ENCODE measurements at regions not wholly inside any gene's neighbourhood (a gene's known extent, or its start where the extent isn't known, plus 50 kb on each side); places are given as distances from the start of the nearest gene placed in this dataset.

DNA sequence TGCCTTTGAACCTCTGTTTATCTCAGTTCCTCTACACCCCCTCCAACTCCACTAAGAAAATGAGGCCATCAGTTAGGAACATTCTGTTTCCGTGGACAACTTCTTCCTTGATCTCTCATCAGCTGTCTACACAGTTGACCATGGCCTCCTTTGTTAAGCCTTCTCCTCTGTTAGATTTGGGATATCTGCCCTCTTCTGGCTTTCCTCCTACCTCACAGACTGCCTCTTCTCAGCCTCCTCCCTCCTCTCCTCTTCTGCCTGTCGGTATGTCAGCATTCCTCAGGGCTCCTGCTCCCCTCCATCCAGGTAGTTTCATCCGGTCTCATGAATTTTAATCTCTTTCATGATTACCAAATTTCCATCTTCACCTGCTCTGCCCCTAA is 454.9 kb downstream of the FOXO1 start:
- H3K27ac Mint-ChIP-seq, result no peak overlapping the region

DNA sequence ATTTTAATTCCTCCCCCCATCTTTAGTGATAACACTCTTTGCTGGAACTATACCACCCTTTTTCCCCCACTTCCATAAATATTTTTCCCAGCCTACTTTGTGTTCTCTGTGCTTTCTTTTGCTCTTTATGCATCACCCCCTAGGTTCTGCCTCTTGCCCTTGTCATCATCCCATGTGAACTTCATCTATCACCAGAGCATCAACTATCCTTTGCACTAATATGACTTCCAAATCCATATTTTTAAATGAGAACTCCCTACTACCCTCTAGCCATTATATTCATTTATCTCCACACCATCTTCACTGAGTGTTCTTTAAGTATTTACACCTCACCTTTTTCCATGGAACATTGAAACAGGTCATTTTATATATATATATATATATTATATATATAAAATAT is 452.7 kb downstream of the FOXO1 start:
- no peak for DNase-seq
- Mint-ChIP-seq H3K27ac (no peak overlapping the region), H3K4me1 (peaks cover 34% of the 10 kb centered on the region), H3K27me3 (no peaks in the 10 kb centered on the region), H3K9me3 (peaks cover 23% of the 10 kb centered on the region), H3K4me3 (no peak overlapping the region), H3K36me3 (ENCODE audit: low read depth) (peaks cover 6% of the 10 kb centered on the region)
- ATAC-seq, result no peak

More for the DNA sequence above, 454.9 kb downstream of the FOXO1 start:
- Mint-ChIP-seq H3K4me1 (peaks cover 43% of the 10 kb centered on the region), H3K9me3 (peaks cover 26% of the 10 kb centered on the region), H3K27me3 (no peaks in the 10 kb centered on the region), H3K4me3 (no peak overlapping the region), H3K36me3 (ENCODE audit: low read depth) (peaks cover 2% of the 10 kb centered on the region)
- ATAC-seq, result no peak
- DNase-seq, result no peak

DNA sequence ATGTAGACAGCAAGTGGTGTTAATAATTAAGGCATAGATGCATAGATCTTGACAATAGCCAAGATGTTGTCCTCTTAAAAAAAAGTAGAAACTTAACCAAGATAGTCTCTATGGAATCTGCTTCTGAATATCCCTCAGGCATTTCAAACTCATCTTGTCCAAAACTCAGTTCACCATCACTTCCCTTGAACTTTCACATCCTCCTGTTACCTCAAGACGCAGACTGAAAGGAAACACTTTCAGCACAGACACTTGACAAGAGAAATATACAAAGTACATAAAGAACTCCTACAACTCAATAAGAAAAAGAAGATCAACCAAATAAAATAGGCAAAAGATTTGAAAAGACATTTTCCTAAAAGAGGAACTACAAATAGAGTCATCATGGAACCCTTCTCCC is 451.1 kb downstream of the FOXO1 start:
- Mint-ChIP-seq H3K36me3 (ENCODE audit: low read depth) (peaks cover 6% of the 10 kb centered on the region), H3K4me3 (no peak overlapping the region), H3K27ac (no peak overlapping the region), H3K27me3 (no peaks in the 10 kb centered on the region), H3K4me1 (peaks cover 37% of the 10 kb centered on the region), H3K9me3 (peaks cover 23% of the 10 kb centered on the region)
- ATAC-seq, result no peak
- DNase-seq, result no peak

DNA sequence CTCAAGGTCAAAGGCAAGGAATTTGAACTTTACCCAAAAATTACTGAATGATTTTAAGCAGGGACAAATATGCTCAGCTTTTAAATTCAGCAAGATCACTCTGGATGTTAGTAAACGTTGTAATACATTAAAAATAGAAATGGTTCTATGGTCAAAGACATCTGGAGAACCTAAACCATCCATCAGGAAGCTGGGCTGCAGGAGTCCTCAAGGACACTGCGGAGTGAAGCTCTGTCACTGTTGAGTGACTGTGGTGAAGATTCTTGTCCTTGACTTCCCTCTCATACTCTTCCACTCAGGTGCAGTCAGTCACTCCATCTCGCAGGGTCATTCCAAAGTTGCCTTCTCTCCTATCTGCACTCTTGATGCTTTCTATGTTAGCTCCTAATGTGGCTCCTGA is 450.7 kb downstream of the FOXO1 start:
- no peaks in the 10 kb centered on the region for H3K27me3 Mint-ChIP-seq

DNA sequence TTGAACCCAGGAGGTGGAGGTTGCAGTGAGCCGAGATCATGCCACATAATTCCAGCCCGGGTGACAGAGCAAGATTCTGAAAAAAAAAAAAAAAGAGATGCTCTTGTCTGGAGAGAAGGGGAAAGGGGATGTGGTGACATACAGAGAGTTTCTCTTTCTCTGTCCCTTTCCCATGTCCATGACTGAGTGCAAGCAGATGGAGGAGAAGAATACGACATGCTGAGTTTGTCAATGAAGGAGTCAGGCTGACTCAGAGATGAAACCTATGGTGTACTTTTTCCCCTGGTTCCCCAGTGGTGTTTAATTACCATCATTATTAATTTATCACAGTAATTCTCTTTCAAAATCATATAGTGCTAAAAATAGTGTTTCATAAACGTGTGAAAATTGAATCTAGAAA is 448.8 kb downstream of the FOXO1 start:
- Mint-ChIP-seq H3K4me1 (peaks cover 58% of the 10 kb centered on the region), H3K27me3 (no peaks in the 10 kb centered on the region), H3K9me3 (peaks cover 13% of the 10 kb centered on the region), H3K36me3 (ENCODE audit: low read depth) (peaks cover 6% of the 10 kb centered on the region), H3K27ac (no peak overlapping the region), H3K4me3 (no peak overlapping the region)
- ATAC-seq, result no peak
- DNase-seq, result no peak

More for the DNA sequence above, 450.7 kb downstream of the FOXO1 start:
- DNase-seq (no peak), ATAC-seq (no peak)
- Mint-ChIP-seq H3K9me3 (peaks cover 23% of the 10 kb centered on the region), H3K36me3 (ENCODE audit: low read depth) (peaks cover 6% of the 10 kb centered on the region), H3K4me1 (peaks cover 41% of the 10 kb centered on the region), H3K4me3 (no peak overlapping the region), H3K27ac (no peak overlapping the region)

DNA sequence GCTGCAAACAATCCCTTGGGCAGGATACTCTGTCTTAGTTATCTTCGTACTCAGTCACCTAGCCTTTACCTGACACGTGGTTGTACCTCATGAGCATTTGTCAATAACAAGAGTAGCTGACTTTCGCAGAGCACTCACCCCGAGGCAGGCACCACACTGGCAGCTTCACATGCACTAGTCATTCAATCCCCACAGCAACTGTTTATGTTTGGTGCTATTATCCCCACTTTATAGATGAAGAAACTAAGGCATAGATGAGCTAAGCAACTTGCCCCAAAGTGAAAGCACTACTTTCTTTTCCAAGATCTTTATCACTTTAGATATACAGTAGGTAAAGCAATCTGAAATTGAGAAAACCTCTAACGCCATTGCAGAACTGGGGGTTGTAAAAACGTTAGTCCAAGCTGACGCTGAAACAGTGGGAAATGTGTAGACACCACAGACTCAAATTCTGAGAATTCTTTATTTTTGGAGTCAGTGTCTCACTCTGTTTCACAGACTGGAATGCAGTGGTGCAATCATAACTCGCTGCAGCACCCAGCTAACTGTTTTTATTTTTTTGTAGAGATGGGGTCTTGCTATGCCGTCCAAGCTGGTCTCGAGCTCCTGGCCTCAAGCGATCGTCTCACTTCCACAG is 446.0 kb downstream of the FOXO1 start:
- peaks cover 6% of the 10 kb centered on the region for H3K9me3 Mint-ChIP-seq
- H3K36me3 Mint-ChIP-seq (ENCODE audit: low read depth), result peaks cover 4% of the 10 kb centered on the region
- no peaks in the 10 kb centered on the region for H3K27me3 Mint-ChIP-seq
- H3K4me3 Mint-ChIP-seq, result peak overlapping the region; percentile 21
- H3K4me1 Mint-ChIP-seq, result peaks cover 55% of the 10 kb centered on the region
- ATAC-seq, result peak; percentile 65
- peak overlapping the region; percentile 73 for H3K27ac Mint-ChIP-seq
- DNase-seq, result no peak

DNA sequence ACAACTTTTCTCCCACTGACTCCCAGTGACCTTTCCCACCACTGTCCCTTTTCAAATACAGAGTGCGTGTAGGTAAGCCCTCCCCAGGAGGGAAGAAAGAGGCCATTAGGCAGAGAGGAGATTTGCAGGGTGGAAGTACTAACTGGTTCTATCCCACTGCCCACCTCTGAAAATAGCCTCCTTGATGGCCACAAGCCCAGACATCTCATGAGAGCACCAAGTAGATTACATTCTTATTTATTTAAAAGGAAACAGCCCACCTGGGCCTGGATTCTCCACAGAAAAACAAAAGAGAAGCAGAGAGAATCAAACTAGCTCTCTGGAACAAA is 445.3 kb downstream of the FOXO1 start:
- Mint-ChIP-seq H3K9me3 (peaks cover 6% of the 10 kb centered on the region), H3K27ac (peak overlapping the region; percentile 73), H3K27me3 (no peaks in the 10 kb centered on the region), H3K4me3 (peak overlapping the region; percentile 21), H3K36me3 (ENCODE audit: low read depth) (peaks cover 4% of the 10 kb centered on the region), H3K4me1 (peaks cover 50% of the 10 kb centered on the region)
- ATAC-seq, result no peak
- DNase-seq, result no peak

DNA sequence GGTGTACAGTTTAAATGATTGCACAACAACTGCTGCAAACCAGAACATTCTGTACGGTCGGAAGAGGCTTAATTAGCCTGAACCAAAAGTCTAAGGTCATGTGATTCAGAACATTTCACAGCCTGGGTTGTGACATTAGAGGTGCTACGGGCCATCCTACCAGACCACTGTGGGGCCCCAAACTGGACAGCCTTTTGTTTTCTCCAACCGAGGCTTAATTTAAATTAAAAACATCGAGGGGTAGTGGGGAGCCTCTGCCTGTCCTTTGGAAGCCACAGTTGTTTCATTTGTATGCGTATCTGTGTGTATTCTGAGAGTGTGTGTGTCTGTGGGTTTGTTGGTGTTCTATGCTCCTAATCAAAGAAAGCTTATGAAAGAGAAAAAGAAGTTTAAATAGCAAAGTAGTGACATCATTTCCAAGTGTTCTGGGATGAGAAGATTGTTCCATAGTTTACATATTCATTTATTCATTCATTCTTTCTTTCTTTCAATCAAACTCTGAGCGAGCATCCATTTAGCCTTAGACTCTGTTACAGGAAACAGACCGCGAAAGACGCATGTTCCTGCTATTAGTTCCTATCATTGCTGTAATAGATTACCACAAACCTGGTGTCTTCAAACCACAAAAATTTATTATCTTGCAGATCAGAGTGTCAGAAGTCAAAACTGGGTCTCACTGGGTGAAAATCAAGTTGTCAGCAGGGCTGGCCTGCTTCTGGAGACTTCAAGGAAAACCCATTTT is 444.8 kb downstream of the FOXO1 start:
- peak; percentile 68 for ATAC-seq
- H3K27ac Mint-ChIP-seq, result peak overlapping the region; percentile 73
- H3K27me3 Mint-ChIP-seq, result no peaks in the 10 kb centered on the region
- H3K4me3 Mint-ChIP-seq, result peak overlapping the region; percentile 10
- H3K36me3 Mint-ChIP-seq (ENCODE audit: low read depth), result peaks cover 4% of the 10 kb centered on the region
- no peak for DNase-seq
- peaks cover 4% of the 10 kb centered on the region for H3K9me3 Mint-ChIP-seq
- H3K4me1 Mint-ChIP-seq, result peaks cover 50% of the 10 kb centered on the region

DNA sequence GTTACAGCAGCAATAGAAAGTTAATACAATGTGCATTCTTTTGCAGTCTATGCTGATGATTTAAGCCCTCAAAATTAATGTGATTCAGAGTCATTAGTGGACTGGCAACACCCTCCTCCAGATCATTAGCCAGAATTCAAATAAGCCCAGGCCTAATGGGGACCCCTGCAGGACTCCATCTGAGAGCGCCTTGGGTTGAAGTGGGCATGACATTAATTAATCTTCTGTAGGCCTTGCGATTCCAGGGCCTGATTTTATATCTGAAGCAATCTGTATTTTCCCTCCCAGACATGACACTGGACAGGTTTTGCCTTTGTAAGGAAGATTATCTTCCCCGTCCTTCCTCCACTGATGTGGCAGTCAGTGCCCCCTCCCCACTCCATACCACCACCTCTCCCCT is 442.9 kb downstream of the FOXO1 start:
- Mint-ChIP-seq H3K27ac (no peak overlapping the region), H3K9me3 (no peaks in the 10 kb centered on the region), H3K36me3 (ENCODE audit: low read depth) (no peaks in the 10 kb centered on the region), H3K4me1 (peaks cover 38% of the 10 kb centered on the region), H3K27me3 (no peaks in the 10 kb centered on the region), H3K4me3 (no peak overlapping the region)
- DNase-seq (no peak), ATAC-seq (no peak)

DNA sequence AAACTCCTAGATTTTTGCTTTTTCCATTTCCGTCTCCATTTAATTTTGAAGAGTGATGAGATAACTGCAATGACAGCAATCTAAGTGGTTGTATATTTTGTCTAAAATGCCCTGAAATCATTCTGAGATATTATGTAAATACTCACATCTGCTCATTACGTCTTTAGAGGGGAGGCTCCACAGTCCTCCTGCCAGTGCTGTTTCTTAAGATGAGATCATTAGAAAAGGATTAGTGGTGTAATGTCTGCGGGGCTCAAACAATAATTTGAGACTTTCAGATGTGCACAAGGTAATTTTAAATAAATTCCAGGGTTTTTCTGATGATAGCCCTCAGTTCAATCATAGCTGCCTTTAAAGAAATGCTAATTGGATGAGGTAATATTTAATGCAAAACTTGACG is 437.9 kb downstream of the FOXO1 start:
- Mint-ChIP-seq H3K27ac (no peak overlapping the region), H3K27me3 (no peaks in the 10 kb centered on the region), H3K4me1 (peaks cover 21% of the 10 kb centered on the region), H3K36me3 (ENCODE audit: low read depth) (no peaks in the 10 kb centered on the region), H3K9me3 (peaks cover 5% of the 10 kb centered on the region), H3K4me3 (no peak overlapping the region)
- ATAC-seq (no peak), DNase-seq (no peak)

DNA sequence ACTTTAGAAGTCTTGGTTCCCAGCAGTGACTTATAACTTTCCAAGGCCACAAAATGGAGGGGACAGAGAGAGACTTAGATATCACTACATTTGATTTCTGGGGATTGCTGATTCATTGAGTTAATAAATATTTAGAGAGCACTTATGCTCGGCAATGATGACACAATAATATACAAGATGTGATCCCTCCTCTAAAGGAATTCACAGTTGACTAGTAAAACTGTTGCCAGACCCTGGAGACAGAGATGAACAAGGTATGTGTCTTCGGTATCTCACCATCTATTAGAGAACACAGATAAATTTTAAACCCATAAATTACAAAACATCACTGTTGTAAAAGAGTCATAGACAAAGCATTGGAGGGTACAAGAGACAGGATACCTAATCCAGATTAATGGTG is 437.5 kb downstream of the FOXO1 start:
- Mint-ChIP-seq H3K27ac (no peak overlapping the region), H3K4me1 (peaks cover 21% of the 10 kb centered on the region), H3K4me3 (no peak overlapping the region), H3K9me3 (peaks cover 5% of the 10 kb centered on the region), H3K27me3 (no peaks in the 10 kb centered on the region), H3K36me3 (ENCODE audit: low read depth) (no peaks in the 10 kb centered on the region)
- no peak for DNase-seq
- no peak for ATAC-seq

DNA sequence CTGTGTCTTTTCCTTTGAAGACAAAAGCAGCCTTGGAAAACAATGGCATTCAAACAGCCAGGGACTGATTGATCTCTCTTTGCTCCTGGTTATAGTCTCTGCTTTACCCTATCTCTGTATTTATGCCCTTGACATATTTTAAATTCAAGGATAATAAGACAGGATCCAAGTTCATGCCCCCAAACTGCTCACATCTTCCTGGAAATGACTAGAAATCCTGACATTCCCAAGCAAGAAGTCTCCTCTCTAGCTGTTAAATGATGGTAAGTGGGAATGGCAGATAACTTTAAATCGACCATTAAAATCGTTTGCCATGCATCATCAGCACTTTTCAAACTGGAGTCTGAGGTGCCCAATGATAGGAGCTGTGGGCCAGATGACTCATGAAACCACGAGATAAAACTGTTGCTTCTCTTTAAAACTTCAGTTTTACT is 435.6 kb downstream of the FOXO1 start:
- ATAC-seq (no peak), DNase-seq (no peak)
- Mint-ChIP-seq H3K4me1 (peaks cover 26% of the 10 kb centered on the region), H3K27ac (no peak overlapping the region), H3K4me3 (no peak overlapping the region), H3K27me3 (no peaks in the 10 kb centered on the region), H3K36me3 (ENCODE audit: low read depth) (no peaks in the 10 kb centered on the region), H3K9me3 (peaks cover 5% of the 10 kb centered on the region)

DNA sequence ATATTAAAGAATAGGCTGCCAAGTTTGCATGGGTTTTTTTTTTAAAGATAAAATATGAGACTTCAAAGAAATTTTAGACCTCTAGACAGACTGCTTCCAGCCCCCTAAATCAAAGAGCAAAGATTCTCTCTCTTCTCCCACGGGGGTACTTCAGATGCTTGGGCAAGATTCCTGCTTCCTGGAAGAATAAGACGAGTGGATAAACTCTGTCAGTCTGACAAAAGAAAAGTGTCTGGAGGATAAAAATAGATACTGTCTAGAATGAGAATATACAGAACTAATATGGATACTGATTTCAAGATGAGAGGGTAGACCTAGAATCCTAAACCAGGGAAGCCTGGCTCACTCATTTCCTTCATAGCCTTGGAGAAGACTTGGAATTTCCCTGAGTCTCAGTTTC is 435.1 kb downstream of the FOXO1 start:
- no peak for DNase-seq

DNA sequence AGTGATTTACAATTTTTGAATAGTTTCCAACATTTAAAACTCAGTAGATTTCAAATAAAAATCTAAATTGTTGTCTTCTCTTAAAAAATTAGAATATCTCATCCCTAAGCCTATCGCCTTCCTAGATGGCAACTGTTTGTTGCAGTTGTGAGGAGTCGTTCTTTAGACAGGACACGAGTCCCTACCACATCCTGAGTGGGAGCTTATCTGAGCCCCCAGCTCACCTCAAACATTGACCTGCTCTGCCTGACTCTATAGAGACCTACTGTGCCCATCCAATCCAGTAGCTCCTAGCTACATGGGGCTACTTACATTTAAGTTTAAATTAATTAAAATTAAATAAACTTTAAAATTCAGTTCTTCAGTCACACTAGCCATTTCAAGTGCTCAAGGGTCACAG is 434.7 kb downstream of the FOXO1 start:
- Mint-ChIP-seq H3K4me3 (no peak overlapping the region), H3K9me3 (peaks cover 5% of the 10 kb centered on the region), H3K27ac (no peak overlapping the region), H3K36me3 (ENCODE audit: low read depth) (no peaks in the 10 kb centered on the region), H3K4me1 (peaks cover 26% of the 10 kb centered on the region), H3K27me3 (no peaks in the 10 kb centered on the region)
- ATAC-seq, result no peak
- no peak for DNase-seq

More for the DNA sequence above, 435.1 kb downstream of the FOXO1 start:
- no peaks in the 10 kb centered on the region for H3K27me3 Mint-ChIP-seq
- H3K4me3 Mint-ChIP-seq, result no peak overlapping the region
- no peak for ATAC-seq
- H3K9me3 Mint-ChIP-seq, result peaks cover 5% of the 10 kb centered on the region
- H3K36me3 Mint-ChIP-seq (ENCODE audit: low read depth), result no peaks in the 10 kb centered on the region
- H3K27ac Mint-ChIP-seq, result no peak overlapping the region
- peaks cover 26% of the 10 kb centered on the region for H3K4me1 Mint-ChIP-seq

DNA sequence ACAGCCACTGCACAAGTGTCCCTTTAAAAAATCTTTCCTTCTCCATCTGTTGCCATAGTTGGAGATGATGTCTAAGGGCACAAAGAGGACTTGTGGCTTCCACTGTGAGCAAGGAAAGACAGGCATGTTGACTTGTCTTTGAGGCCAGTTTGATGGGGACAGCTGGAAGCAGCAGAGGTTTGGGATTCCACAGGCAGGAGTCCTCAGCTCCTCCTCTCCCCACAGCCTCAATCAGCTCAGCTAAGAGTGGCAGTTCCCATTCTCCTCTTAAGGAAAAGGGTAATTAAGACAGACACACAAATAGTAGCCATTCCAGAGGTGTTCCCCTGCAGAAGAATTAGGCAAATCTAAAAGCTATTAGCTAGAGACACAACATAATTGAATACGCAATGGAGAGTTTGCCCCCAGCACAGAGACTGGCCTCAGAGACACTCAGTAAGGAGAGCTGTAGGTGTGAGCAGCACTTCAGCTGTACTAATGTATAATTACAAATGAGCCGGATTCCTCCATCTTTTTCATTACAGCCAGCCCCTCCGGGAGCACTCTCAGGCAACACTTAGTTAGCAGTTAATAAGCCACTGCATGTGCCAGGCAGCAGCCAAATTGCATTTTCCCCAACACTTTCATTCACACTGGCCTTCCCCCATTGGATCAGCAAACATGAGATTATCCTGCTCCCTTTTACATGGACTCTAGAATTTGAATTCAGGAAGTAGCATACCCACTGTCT is 434.0 kb downstream of the FOXO1 start:
- Mint-ChIP-seq H3K27ac (no peak overlapping the region), H3K4me1 (peaks cover 26% of the 10 kb centered on the region), H3K36me3 (ENCODE audit: low read depth) (no peaks in the 10 kb centered on the region), H3K4me3 (no peak overlapping the region), H3K9me3 (peaks cover 5% of the 10 kb centered on the region), H3K27me3 (no peaks in the 10 kb centered on the region)
- DNase-seq (no peak), ATAC-seq (no peak)
